Cardiac muscle cell (in vitro differentiated cells and primary cell): ENCODE measurements at regions not wholly inside any gene's neighbourhood (a gene's known extent, or its start where the extent isn't known, plus 50 kb on each side); places are given as distances from the start of the nearest gene placed in this dataset.
A peak's percentile ranks its signal among the peaks of the same experiment; 100 is the strongest.

ENCODE experiments used
- DNase-seq, 2 donors: peaks; one replicate each; pipeline versions ENCODE4 v3.0.0 to v3.0.0-alpha.2; 2010 to 2017; ENCODE audit warnings: low read depth in 1 of 2, low spot score in 1 of 2
- H3K27ac ChIP-seq: fragments of 200-600 bp; sonication (generic); 2 replicates; pipeline ENCODE4 v1.5.1; 2016
- H3K27me3 ChIP-seq: fragments of 200-600 bp; sonication (generic); 2 replicates; pipeline ENCODE4 v1.6.0; 2016; ENCODE audit warnings: control low read depth
- H3K36me3 ChIP-seq: fragments of 200-600 bp; sonication (generic); 2 replicates; pipeline ENCODE4 v1.5.1; 2016; ENCODE audit warnings: control low read depth
- H3K4me1 ChIP-seq: fragments of 200-600 bp; sonication (generic); 2 replicates; pipeline ENCODE4 v1.8.1; 2017; ENCODE audit warnings: low read depth, mild to moderate bottlenecking, mixed run types
- H3K4me3 ChIP-seq: fragments of 200-600 bp; sonication (generic); 2 replicates; pipeline ENCODE4 v1.5.1; 2016; ENCODE audit warnings: mild to moderate bottlenecking
- H3K9me3 ChIP-seq: fragments of 200-600 bp; sonication (generic); 2 replicates; pipeline ENCODE4 v1.5.1; 2017; ENCODE audit warnings: low read depth, mild to moderate bottlenecking, control low read depth
- TF ChIP-seq, protein P1 (sequence below): IDR thresholded peaks from 2 replicates; pipeline ENCODE4 v1.5.1; 2012; ENCODE audit warnings: low read depth, mild to moderate bottlenecking, low read length

DNA sequence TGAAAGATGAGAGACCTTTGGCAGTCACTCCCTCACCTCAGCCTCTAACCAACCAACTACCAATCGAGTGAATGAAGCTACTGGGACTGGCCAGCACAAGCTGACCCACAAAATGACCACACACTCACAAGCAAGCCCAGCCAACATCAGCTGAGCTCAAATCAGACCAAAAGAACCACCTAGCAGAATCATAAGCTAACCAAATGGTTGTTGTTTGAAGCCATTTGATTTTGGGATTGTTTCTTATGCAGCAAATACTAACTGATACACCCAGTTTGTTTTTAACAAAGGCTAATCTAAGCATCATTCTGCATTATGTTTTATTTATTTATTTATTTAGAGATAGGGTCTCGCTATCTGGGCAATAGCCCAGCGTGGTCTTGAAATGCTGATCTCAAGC is 310.4 kb downstream of the SETD4 start:
- Histone ChIP-seq H3K27me3 (peaks cover 54% of the 10 kb centered on the region), H3K9me3 (no peaks in the 10 kb centered on the region), H3K27ac (no peak overlapping the region), H3K4me3 (no peak overlapping the region), H3K36me3 (no peaks in the 10 kb centered on the region), H3K4me1 (no peaks in the 10 kb centered on the region)
- DNase-seq: no peak
- TF ChIP-seq, protein P1, sequence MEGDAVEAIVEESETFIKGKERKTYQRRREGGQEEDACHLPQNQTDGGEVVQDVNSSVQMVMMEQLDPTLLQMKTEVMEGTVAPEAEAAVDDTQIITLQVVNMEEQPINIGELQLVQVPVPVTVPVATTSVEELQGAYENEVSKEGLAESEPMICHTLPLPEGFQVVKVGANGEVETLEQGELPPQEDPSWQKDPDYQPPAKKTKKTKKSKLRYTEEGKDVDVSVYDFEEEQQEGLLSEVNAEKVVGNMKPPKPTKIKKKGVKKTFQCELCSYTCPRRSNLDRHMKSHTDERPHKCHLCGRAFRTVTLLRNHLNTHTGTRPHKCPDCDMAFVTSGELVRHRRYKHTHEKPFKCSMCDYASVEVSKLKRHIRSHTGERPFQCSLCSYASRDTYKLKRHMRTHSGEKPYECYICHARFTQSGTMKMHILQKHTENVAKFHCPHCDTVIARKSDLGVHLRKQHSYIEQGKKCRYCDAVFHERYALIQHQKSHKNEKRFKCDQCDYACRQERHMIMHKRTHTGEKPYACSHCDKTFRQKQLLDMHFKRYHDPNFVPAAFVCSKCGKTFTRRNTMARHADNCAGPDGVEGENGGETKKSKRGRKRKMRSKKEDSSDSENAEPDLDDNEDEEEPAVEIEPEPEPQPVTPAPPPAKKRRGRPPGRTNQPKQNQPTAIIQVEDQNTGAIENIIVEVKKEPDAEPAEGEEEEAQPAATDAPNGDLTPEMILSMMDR: no peak

DNA sequence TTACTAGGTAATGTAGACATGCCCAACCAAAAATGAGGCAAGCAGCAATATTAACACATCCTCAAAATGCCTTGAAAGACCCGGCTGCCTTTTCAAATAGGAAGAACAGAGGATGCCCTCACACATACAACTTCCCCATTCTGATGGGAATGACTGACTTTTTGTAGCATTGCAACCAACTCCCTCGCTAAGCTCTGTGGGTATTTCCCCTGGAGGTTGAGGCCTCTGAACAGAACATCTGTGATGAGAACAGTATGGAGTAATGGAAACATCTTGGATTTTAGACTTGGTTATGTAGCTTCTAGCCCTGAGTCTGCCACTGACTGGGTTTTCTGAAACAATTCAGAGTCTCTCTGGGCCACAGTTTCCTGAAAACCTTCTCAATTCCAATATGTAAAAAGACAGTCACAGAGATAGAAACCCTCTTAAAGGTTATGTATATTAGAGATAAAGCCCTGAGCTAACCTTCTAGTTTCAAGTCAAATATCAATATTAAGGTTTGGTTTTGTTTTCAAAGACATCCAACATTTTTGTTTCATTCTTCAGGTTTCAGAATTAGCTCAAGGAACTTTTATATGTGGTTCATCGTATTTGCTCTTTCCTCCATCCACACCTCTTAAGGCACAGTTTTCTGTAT is 311.5 kb downstream of the SETD4 start:
- H3K9me3 ChIP-seq: no peaks in the 10 kb centered on the region
- no peak for DNase-seq
- no peak overlapping the region for H3K27ac ChIP-seq
- no peaks in the 10 kb centered on the region for H3K36me3 ChIP-seq
- no peak overlapping the region for H3K4me3 ChIP-seq
- TF ChIP-seq, protein P1: no peak
- peaks cover 47% of the 10 kb centered on the region for H3K27me3 ChIP-seq
- H3K4me1 ChIP-seq: no peaks in the 10 kb centered on the region

DNA sequence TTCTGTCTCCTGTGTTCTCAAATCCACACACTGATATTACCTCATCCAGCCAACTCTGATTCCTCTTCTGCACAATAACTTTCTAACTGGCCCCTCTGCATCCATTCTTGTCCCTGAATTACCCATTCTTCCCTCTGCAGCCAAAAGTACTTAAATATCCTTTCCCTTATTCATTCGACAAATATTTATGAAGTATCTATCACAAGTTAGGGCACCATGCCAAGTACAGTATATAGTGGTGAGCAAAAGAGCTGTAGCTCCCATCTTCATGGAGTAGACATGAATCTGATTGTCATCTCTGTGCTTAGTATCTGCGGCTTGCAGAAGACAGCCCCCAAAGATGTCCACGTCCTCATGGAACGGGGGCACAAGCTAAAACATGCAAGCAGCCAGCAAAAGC is 316.8 kb downstream of the SETD4 start:
- H3K36me3 ChIP-seq: no peaks in the 10 kb centered on the region
- H3K9me3 ChIP-seq: no peaks in the 10 kb centered on the region
- no peak overlapping the region for H3K27ac ChIP-seq
- no peak overlapping the region for H3K4me3 ChIP-seq
- no peaks in the 10 kb centered on the region for H3K4me1 ChIP-seq
- peaks cover 21% of the 10 kb centered on the region for H3K27me3 ChIP-seq
- TF ChIP-seq, protein P1: no peak
- DNase-seq: peak in 1 of 2 donors; percentile 6

DNA sequence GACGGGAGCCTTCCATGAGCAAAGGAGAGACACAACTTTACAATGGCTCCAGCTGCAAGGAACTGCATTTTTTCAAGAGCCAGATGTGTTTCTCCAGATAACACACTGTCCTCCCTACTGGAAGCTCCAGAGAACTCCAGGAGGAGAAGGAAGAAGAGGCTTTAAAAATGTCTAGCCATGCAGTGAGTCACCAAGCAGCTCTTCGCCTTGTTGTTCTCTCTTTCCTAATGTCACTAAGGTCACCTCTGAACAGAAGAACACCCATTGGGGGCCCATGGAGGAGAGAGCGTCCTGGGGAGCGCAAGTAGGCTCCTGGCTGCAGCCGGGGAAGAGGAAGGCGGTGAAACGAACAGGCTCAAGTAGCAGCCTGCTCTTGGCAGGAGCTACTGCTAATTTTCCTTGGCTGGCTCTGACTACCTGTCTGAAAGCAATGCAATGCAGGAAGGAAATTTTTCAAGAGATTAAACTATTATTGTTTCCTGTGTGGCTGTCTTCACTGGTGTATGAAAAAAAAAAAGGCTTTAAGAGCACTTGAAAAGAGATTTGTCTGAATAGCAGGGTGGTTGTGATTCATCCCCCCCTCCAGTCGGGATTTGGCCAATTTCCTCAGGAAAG is 321.9 kb downstream of the SETD4 start:
- Histone ChIP-seq H3K9me3 (no peaks in the 10 kb centered on the region), H3K27ac (no peak overlapping the region), H3K27me3 (peaks cover 3% of the 10 kb centered on the region), H3K36me3 (no peaks in the 10 kb centered on the region), H3K4me3 (no peak overlapping the region), H3K4me1 (no peaks in the 10 kb centered on the region)
- TF ChIP-seq, protein P1: no peak
- DNase-seq: peak in 1 of 2 donors; percentile 70

DNA sequence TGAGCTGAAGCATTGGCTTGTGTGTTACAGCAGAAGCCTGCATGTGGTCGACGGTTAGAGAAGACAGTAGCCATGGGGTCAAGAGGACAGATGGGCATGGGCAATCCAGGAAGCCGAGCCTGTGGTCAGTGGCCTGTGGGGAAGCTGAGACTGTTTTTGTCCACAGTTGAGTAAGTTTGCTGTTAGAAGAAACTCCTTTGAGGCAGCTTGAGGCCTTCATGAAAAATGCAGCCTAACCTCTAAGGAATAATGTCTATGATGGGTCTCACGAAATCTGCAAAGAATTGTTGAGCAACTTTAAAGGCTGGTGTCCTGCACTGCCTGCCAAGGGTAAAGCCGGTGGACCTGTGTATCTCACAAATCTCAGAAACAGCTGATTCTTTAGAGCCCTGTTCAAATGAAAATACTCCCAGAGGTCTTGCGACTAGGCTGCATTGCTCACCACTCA is 322.4 kb downstream of the SETD4 start:
- DNase-seq: peak in 1 of 2 donors; percentile 73
- Histone ChIP-seq H3K9me3 (no peaks in the 10 kb centered on the region), H3K4me3 (no peak overlapping the region), H3K4me1 (no peaks in the 10 kb centered on the region), H3K27me3 (no peaks in the 10 kb centered on the region), H3K36me3 (no peaks in the 10 kb centered on the region), H3K27ac (no peak overlapping the region)
- TF ChIP-seq, protein P1: no peak
